GM12873 (cell line): ENCODE measurements at regions not wholly inside any gene's neighbourhood (a gene's known extent, or its start where the extent isn't known, plus 50 kb on each side); places are given as distances from the start of the nearest gene placed in this dataset.

Experiments used
- CTCF ChIP-seq: IDR thresholded peaks from 2 replicates; pipeline ENCODE4 v1.5.1; 2012; ENCODE audit warnings: low read depth, mild to moderate bottlenecking, moderate library complexity, low read length, control low read depth; ENCODE audit not compliant: insufficient read depth; ENCODE audit errors: missing control alignments

GRCh38 chr6:113805811-113806495 is 51.2 kb upstream of the MARCKS start:
- TF ChIP-seq CTCF, result no peak
